IPS DF 19.7 (cell line): ENCODE measurements at regions not wholly inside any gene's neighbourhood (a gene's known extent, or its start where the extent isn't known, plus 50 kb on each side); places are given as distances from the start of the nearest gene placed in this dataset.

Experiments used
- DNase-seq: peaks from one replicate; pipeline ENCODE4 v3.0.0-alpha.2; 2013; ENCODE audit warnings: low read depth, low spot score

DNA sequence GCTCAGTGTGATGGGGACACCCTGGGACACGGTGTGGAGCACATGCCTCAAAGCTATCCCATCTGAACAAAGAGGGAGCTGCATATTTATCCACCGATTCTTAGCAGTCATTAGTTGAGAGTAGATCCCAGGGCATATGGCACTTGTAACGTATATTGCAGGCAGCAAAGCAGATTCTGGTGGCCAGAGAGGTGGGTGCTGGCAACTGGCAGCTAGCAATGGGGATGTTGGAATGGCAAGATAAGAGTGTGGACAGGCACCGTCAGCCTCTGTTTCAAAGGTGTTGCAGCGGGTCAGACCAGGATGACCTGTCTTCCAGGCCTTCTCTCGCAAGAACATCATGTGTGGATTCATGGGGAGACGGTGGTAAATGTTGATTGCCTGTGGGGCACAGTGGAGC, 54.0 kb upstream of the ADRA1D start:
- DNase-seq: no peak

DNA sequence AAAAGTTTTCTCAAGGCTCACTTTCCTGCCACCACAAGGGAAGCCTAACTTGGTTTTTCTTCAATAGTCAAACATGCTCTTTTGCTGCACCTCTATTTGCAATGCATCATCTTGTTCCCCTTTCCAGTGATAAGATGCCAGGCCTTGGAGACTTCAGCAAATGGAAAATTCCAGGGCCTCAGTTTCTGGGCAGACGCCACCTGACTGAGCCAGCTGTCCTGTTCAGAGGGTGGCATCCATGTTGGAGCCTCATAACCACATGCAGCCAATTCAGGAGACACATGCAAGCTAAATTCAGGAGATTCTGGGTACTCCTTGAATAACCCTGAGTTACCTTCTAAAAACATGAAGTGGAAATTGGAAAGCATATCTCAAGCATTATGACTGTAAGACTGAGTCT, 51.8 kb upstream of the ADRA1D start:
- DNase-seq: no peak

GRCh38 chr20:4300401-4300800, 51.3 kb upstream of the ADRA1D start:
- DNase-seq: no peak

DNA sequence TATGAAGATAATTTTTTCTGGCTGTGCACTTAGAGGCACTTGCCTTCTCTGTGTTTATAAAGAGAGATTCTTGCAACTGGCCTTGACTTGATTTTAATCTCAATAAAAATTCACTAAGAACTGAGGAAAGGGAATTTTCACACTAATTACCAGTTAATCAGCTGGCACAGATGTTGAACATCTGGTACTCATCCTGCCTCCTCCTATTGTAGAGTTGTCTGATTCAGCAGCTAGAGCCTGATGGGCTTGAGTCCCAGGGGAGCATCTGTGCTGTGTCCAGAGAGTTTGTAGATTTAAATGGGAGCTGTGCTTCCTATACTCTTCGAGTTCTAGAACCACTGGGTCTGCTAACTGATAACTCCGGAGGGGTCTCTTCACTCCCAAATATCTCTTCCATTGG, 50.7 kb upstream of the ADRA1D start:
- no peak for DNase-seq

GRCh38 chr20:4299216-4299615, 50.1 kb upstream of the ADRA1D start:
- no peak for DNase-seq
